Adrenal gland (tissue), 9 donors: ENCODE measurements at regions not wholly inside any gene's neighbourhood (a gene's known extent, or its start where the extent isn't known, plus 50 kb on each side); places are given as distances from the start of the nearest gene placed in this dataset.

Experiments
- DNase-seq, 7 donors: peaks; one replicate each; pipeline ENCODE4 v3.0.0-alpha.2; 2019 to 2020
- H3K27ac ChIP-seq, 5 donors: fragments of 200-600 bp; sonication (generic) in 4 of 5; 1 replicate in 3 of 5; 2 replicates in 2 of 5; pipeline versions ENCODE4 v1.5.1 to v1.8.0; 2016 to 2020; ENCODE audit warnings: mild to moderate bottlenecking in 1 of 5
- H3K27me3 ChIP-seq: fragments of 200-600 bp; 2 replicates; pipeline ENCODE4 v1.8.0; 2021
- H3K36me3 ChIP-seq, 2 donors: fragments of 200-600 bp; replicated peaks in 1 of 2; 1 replicate in 1 of 2; 2 replicates in 1 of 2; pipeline versions ENCODE4 v1.5.1 to v1.8.0; 2018 to 2022
- H3K4me1 ChIP-seq, 2 donors: fragments of 200-600 bp; replicated peaks in 1 of 2; 1 replicate in 1 of 2; 2 replicates in 1 of 2; pipeline versions ENCODE4 v1.5.1 to v1.8.0; 2018 to 2021
- H3K4me3 ChIP-seq, 4 donors: fragments of 200-600 bp; sonication (generic) in 3 of 4; one replicate each; pipeline ENCODE4 v1.5.1; 2016 to 2018
- H3K9me3 ChIP-seq, 3 donors: fragments of 200-600 bp; sonication (generic) in 1 of 3; replicated peaks in 1 of 3; 1 replicate in 2 of 3; 2 replicates in 1 of 3; pipeline versions ENCODE4 v1.5.1 to v1.8.0; 2016 to 2021
- POLR2A ChIP-seq, 2 donors: fragments of 450-650 bp; IDR thresholded peaks; one replicate each; pipeline ENCODE4 v1.6.1; 2017; ENCODE audit warnings: antibody characterized with exemption in 2 of 2, mild to moderate bottlenecking in 2 of 2, moderate library complexity in 1 of 2
- WGBS, 4 donors: extraction: QIAGEN DNeasy Blood & Tissue Kit in 2 of 4; methylation state at CpG; one replicate each; pipeline versions ENCODE4 v1.1.5 to v1.1.7; 2013 to 2017; 5-methylcytosine and 5-hydroxymethylcytosine counted together
- intact Hi-C, 2 donors: fragments of 100-400 bp; cut with DNase I; formaldehyde crosslinking; loops; one replicate each; pipeline versions ENCODE4 v1.14.1 to v1.15.0; 2022 to 2023
- TF ChIP-seq, protein P1 (sequence below), 6 experiments: fragments of 450-650 bp in 4 of 6; fragments of 200-600 bp in 2 of 6; sonication (generic) in 1 of 6; IDR thresholded peaks; 1 replicate in 5 of 6; 2 replicates in 1 of 6; pipeline versions ENCODE4 v1.5.1 to v1.8.0; 2016 to 2021; ENCODE audit warnings: antibody characterized with exemption in 6 of 6, mild to moderate bottlenecking in 2 of 6, moderate library complexity in 1 of 6
- donor health status: healthy with polysubstance abuse.
- donor health status: Bipolar disorder and iron deficiency.
- donor health status: DM: yes; HTN: yes; CAD: no.
- donor health status: DM: no; HTN: no; CAD: no.
- donor health status: DM: no; HTN: no; CAD: no.

- Histone ChIP-seq H3K4me1 (no peaks in the 10 kb centered on the region), H3K9me3 (no peaks in the 10 kb centered on the region), H3K36me3 (no peaks in the 10 kb centered on the region), H3K4me3 (no peak overlapping the region), H3K27ac (no peak overlapping the region), H3K27me3 (no peaks in the 10 kb centered on the region)
- no peak for DNase-seq
- TF ChIP-seq POLR2A (IDR thresholded peaks at IDR 0.05), result no peak
- TF ChIP-seq, protein P1, sequence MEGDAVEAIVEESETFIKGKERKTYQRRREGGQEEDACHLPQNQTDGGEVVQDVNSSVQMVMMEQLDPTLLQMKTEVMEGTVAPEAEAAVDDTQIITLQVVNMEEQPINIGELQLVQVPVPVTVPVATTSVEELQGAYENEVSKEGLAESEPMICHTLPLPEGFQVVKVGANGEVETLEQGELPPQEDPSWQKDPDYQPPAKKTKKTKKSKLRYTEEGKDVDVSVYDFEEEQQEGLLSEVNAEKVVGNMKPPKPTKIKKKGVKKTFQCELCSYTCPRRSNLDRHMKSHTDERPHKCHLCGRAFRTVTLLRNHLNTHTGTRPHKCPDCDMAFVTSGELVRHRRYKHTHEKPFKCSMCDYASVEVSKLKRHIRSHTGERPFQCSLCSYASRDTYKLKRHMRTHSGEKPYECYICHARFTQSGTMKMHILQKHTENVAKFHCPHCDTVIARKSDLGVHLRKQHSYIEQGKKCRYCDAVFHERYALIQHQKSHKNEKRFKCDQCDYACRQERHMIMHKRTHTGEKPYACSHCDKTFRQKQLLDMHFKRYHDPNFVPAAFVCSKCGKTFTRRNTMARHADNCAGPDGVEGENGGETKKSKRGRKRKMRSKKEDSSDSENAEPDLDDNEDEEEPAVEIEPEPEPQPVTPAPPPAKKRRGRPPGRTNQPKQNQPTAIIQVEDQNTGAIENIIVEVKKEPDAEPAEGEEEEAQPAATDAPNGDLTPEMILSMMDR (IDR thresholded peaks at IDR 0.05), result no peak
- intact Hi-C loops, result no loop called here
Observed at GRCh38 chr2:181203916-181204315, 223.5 kb downstream of the UBE2E3 start.

DNA sequence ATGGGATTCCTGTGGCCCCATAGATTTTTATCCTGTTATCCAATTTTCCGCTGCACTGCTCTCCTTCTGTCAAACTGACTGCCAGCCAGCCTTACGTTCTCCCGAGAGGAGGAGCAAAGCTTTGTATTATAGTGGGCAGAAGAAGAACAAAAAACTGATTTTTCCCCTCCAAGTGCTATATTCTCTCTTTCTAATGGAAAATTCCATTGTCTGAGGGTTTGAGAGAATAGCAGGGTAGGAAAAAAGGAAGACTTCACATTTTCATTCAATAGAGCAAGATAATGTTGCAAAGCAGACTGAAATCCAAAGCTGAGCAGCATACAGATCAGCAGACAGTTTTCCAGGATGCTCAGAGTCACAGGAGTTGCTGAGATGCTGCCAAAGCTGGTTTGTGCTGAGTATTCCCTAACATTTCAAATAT is 238.0 kb downstream of the UBE2E3 start:
- H3K36me3 ChIP-seq, result no peaks in the 10 kb centered on the region
- no peaks in the 10 kb centered on the region for H3K27me3 ChIP-seq
- no peaks in the 10 kb centered on the region for H3K4me1 ChIP-seq
- H3K27ac ChIP-seq, result no peak overlapping the region
- no peak for DNase-seq
- no peak for TF ChIP-seq POLR2A (IDR thresholded peaks at IDR 0.05)
- TF ChIP-seq, protein P1 (IDR thresholded peaks at IDR 0.05), result no peak
- no peak overlapping the region for H3K4me3 ChIP-seq
- WGBS, 4 donors, result 70 to 87% (median 81%) methylated on average over 3 of the region's 3 CpGs
- no peaks in the 10 kb centered on the region for H3K9me3 ChIP-seq
- intact Hi-C loops, result no loop called here

GRCh38 chr2:181223234-181223633 is 234.0 kb upstream of the ITGA4 start:
- Histone ChIP-seq H3K4me1 (no peaks in the 10 kb centered on the region), H3K9me3 (no peaks in the 10 kb centered on the region), H3K4me3 (no peak overlapping the region), H3K36me3 (no peaks in the 10 kb centered on the region), H3K27ac (no peak overlapping the region), H3K27me3 (no peaks in the 10 kb centered on the region)
- intact Hi-C loops, result no loop called here
- TF ChIP-seq, protein P1 (IDR thresholded peaks at IDR 0.05), result no peak
- TF ChIP-seq POLR2A (IDR thresholded peaks at IDR 0.05), result no peak
- 48 to 79% (median 65%) methylated on average over 2 of the region's 2 CpGs for WGBS, 4 donors
- DNase-seq, result no peak

- Histone ChIP-seq H3K4me1 (no peaks in the 10 kb centered on the region), H3K36me3 (no peaks in the 10 kb centered on the region), H3K9me3 (no peaks in the 10 kb centered on the region), H3K4me3 (no peak overlapping the region), H3K27ac (no peak overlapping the region), H3K27me3 (no peaks in the 10 kb centered on the region)
- WGBS, 4 donors, result 77 to 91% (median 84%) methylated on average over 3 of the region's 3 CpGs
- no peak for DNase-seq
- intact Hi-C loops, result no loop called here
- TF ChIP-seq POLR2A (IDR thresholded peaks at IDR 0.05), result no peak
- TF ChIP-seq, protein P1 (IDR thresholded peaks at IDR 0.05), result no peak
Observed at GRCh38 chr2:181224866-181225265, 232.3 kb upstream of the ITGA4 start.
